ENCODE measurements at regions not wholly inside any gene's neighbourhood (a gene's known extent, or its start where the extent isn't known, plus 50 kb on each side); places are given as distances from the start of the nearest gene placed in this dataset.

DNA sequence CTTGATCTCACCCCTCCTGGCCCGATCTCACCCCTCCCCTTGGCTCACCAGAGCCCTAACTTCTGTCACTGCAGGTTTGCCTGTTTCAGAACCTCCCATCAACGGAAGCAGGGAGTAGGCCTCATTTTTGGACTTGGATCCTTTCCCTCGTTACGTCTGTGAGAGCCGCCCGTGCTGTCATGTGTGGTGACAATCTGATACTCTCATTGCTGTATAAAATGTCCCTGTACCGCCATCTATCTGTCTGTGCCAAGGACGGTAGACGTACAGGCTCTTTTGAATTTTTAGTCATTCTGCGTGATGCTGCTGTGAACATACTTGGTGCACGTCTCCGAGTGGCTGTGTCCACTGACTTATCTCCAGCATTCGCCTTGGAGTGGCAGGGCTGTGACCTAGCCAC is 1163.1 kb downstream of the BRD1 start:
- TF ChIP-seq, protein P1, sequence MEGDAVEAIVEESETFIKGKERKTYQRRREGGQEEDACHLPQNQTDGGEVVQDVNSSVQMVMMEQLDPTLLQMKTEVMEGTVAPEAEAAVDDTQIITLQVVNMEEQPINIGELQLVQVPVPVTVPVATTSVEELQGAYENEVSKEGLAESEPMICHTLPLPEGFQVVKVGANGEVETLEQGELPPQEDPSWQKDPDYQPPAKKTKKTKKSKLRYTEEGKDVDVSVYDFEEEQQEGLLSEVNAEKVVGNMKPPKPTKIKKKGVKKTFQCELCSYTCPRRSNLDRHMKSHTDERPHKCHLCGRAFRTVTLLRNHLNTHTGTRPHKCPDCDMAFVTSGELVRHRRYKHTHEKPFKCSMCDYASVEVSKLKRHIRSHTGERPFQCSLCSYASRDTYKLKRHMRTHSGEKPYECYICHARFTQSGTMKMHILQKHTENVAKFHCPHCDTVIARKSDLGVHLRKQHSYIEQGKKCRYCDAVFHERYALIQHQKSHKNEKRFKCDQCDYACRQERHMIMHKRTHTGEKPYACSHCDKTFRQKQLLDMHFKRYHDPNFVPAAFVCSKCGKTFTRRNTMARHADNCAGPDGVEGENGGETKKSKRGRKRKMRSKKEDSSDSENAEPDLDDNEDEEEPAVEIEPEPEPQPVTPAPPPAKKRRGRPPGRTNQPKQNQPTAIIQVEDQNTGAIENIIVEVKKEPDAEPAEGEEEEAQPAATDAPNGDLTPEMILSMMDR (conservative IDR thresholded peaks at IDR 0.05; ENCODE audit: low read length): no peak
- TF ChIP-seq EZH2phosphoT487 (IDR thresholded peaks at IDR 0.05; ENCODE audit: borderline replicate concordance): no peak
